ENCODE measurements at regions not wholly inside any gene's neighbourhood (a gene's known extent, or its start where the extent isn't known, plus 50 kb on each side); places are given as distances from the start of the nearest gene placed in this dataset.
A peak's percentile ranks its signal among the peaks of the same experiment; 100 is the strongest.

DNA sequence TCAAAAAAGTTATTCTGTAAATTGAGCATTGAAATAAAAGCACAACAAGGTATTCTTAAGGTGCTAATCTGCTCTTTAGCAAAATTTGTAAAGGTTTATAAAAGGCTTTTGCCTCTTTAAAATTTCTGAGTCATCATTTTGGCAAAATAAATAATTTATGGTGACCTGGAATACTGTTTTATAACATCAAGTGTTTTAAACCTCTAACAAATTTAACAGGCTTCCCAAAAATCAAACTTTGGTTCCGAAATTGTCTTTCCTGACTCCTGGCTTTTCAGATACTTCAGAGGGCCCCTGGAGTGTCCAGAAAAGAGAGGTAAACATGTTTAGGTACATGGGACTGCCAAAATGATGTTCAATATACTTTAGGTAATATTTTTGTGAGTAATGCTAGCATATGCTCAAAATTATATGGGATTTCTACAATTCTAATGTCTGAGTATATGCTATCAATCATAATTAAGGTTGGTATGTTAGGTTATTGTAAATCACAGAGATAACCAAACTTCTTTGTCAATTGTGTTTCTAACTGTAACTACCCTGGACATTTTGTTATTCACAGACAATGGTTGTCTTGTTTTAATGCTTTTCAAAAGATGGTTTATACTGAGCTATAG lies 160.3 kb upstream of the OLIG3 start:
- 71 to 91% (median 80%) methylated on average over 1 of the region's 1 CpG for WGBS, 5 donors
- peaks cover 3 to 13% (median 8%) of the 10 kb centered on the region in 4 donors for H3K4me1 ChIP-seq
- DNase-seq: no peak
- no peak overlapping the region for H3K27ac ChIP-seq
- peaks cover 9 to 47% (median 40%) of the 10 kb centered on the region in 4 donors for H3K9me3 ChIP-seq
- TF ChIP-seq POLR2AphosphoS5 (IDR thresholded peaks at IDR 0.05) (no peak), CTCF (IDR thresholded peaks at IDR 0.05) (no peak), EP300 (IDR thresholded peaks at IDR 0.05) (no peak), POLR2A (IDR thresholded peaks at IDR 0.05) (no peak)
- no peaks in the 10 kb centered on the region for H3K27me3 ChIP-seq
- H3K4me3 ChIP-seq: no peak overlapping the region
- intact Hi-C loops (cut with DNase I; ENCODE audit: low total_unique reads): no loop called here
- no peaks in the 10 kb centered on the region for H3K36me3 ChIP-seq

DNA sequence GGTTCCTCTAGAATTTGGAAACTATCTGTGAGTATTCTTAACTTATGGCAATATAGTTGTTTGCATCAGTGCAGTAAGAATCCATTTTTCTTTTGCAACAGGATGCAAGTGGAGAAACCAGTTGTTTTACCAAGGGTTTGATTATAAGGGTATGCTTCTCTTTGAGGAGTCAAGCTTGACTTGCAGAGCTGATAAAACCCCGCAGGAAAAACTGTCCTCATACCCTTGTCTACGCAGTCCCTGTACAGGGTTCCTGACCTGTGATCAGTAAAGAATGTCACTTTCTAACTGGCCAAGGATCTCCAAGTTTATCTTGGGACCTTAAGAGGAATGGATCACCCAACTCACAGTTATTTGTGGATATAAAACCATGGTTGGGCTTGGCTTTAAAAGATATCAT lies 161.1 kb upstream of the OLIG3 start:
- no peak overlapping the region for H3K4me3 ChIP-seq
- peaks cover under 1 to 18% (median 7%) of the 10 kb centered on the region in 4 donors for H3K4me1 ChIP-seq
- H3K27ac ChIP-seq: no peak overlapping the region
- no peaks in the 10 kb centered on the region for H3K27me3 ChIP-seq
- H3K36me3 ChIP-seq: no peaks in the 10 kb centered on the region
- H3K9me3 ChIP-seq: peaks cover 9 to 47% (median 40%) of the 10 kb centered on the region in 4 donors
- WGBS, 5 donors: 87 to 92% (median 90%) methylated on average over 2 of the region's 2 CpGs
- no peak for DNase-seq
- TF ChIP-seq CTCF (IDR thresholded peaks at IDR 0.05) (no peak), POLR2A (IDR thresholded peaks at IDR 0.05) (no peak), POLR2AphosphoS5 (IDR thresholded peaks at IDR 0.05) (no peak), EP300 (IDR thresholded peaks at IDR 0.05) (no peak)
- intact Hi-C loops (cut with DNase I; ENCODE audit: low total_unique reads): no loop called here

- 94 to 99% (median 97%) methylated on average over 4 of the region's 4 CpGs for WGBS, 5 donors
- Histone ChIP-seq H3K4me3 (no peak overlapping the region), H3K9me3 (peaks cover 9 to 47% (median 40%) of the 10 kb centered on the region in 4 donors), H3K27ac (no peak overlapping the region), H3K36me3 (no peaks in the 10 kb centered on the region), H3K4me1 (peaks cover 3 to 26% (median 12%) of the 10 kb centered on the region in 4 donors), H3K27me3 (no peaks in the 10 kb centered on the region)
- intact Hi-C loops (cut with DNase I; ENCODE audit: low total_unique reads): no loop called here
- no peak for DNase-seq
- TF ChIP-seq POLR2AphosphoS5 (IDR thresholded peaks at IDR 0.05) (no peak), POLR2A (IDR thresholded peaks at IDR 0.05) (no peak), CTCF (IDR thresholded peaks at IDR 0.05) (no peak), EP300 (IDR thresholded peaks at IDR 0.05) (no peak)
These were observed 162.5 kb upstream of the OLIG3 start for GRCh38 chr6:137656735-137657134.

GRCh38 chr6:137657351-137657911 lies 163.2 kb upstream of the OLIG3 start:
- Histone ChIP-seq H3K4me3 (no peak overlapping the region), H3K9me3 (peaks cover 9 to 42% (median 37%) of the 10 kb centered on the region in 4 donors), H3K27me3 (no peaks in the 10 kb centered on the region), H3K36me3 (no peaks in the 10 kb centered on the region), H3K27ac (peak overlapping the region in 1 of 5 donors; percentile 29), H3K4me1 (peaks cover 3 to 26% (median 12%) of the 10 kb centered on the region in 4 donors)
- DNase-seq: no peak
- TF ChIP-seq EP300 (IDR thresholded peaks at IDR 0.05) (no peak), POLR2A (IDR thresholded peaks at IDR 0.05) (no peak), CTCF (IDR thresholded peaks at IDR 0.05) (no peak), POLR2AphosphoS5 (IDR thresholded peaks at IDR 0.05) (no peak)
- intact Hi-C loops (cut with DNase I; ENCODE audit: low total_unique reads): no loop called here
- WGBS, 5 donors: 8 to 23% (median 13%) methylated on average over 1 of the region's 1 CpG
